ENCODE measurements at regions not wholly inside any gene's neighbourhood (a gene's known extent, or its start where the extent isn't known, plus 50 kb on each side); places are given as distances from the start of the nearest gene placed in this dataset.

GRCh38 chr16:49937886-49938285, 82.0 kb upstream of the ZNF423 start:
- Mint-ChIP-seq H3K9me3 (peaks cover 11% of the 10 kb centered on the region in 2 experiments), H3K36me3 (ENCODE audit: insufficient read depth in 1 of 3, low read depth in 3 of 3) (peaks cover 5 to 10% (median 9%) of the 10 kb centered on the region in 3 experiments; a peak in 6 of 7 replicates), H3K4me3 (no peak overlapping the region), H3K27me3 (ENCODE audit: low read depth) (peaks cover 19% of the 10 kb centered on the region), H3K4me1 (peaks cover 0 to 4% of the 10 kb centered on the region in 2 experiments; a peak in 1 of 4 replicates), H3K27ac (no peak overlapping the region)
- Histone ChIP-seq H2BK5ac (ENCODE audit: insufficient read length, low read length) (no peak overlapping the region), H3K18ac (ENCODE audit: insufficient read length, low read depth, low read length) (no peak overlapping the region), H4K5ac (ENCODE audit: insufficient read length, low read depth, low read length) (no peak overlapping the region), H2AK5ac (ENCODE audit: insufficient read length, low read length) (no peak overlapping the region), H3K23me2 (ENCODE audit: insufficient read length, low read depth, low read length, poor library complexity, severe bottlenecking) (no peaks in the 10 kb centered on the region), H3K23ac (ENCODE audit: insufficient read length, low read depth, low read length) (no peak overlapping the region), H4K20me1 (ENCODE audit: control insufficient read depth, insufficient read depth, insufficient read length) (no peaks in the 10 kb centered on the region), H2BK120ac (ENCODE audit: low read depth, low read length, poor library complexity, severe bottlenecking) (no peak overlapping the region), H3K4me2 (ENCODE audit: insufficient read depth, insufficient read length, low read length) (no peak overlapping the region), H3K27me3 (ENCODE audit: insufficient read depth, low read length) (no peaks in the 10 kb centered on the region), H2BK12ac (ENCODE audit: insufficient read length, low read depth, low read length) (no peak overlapping the region), H3K56ac (ENCODE audit: insufficient read length, low read depth, low read length) (no peak overlapping the region), H3K9ac (ENCODE audit: extremely low read depth, insufficient read length, low read length) (no peak overlapping the region), H3K14ac (ENCODE audit: insufficient read depth, low read length) (no peak overlapping the region), H3K79me2 (ENCODE audit: insufficient read depth, low read length) (no peaks in the 10 kb centered on the region), H2BK20ac (ENCODE audit: low read depth, low read length, poor library complexity, severe bottlenecking) (no peak overlapping the region), H3K4me1 (ENCODE audit: insufficient read depth, low read length) (no peaks in the 10 kb centered on the region), H3K27ac (ENCODE audit: insufficient read length, low read depth, low read length) (no peak overlapping the region), H4K8ac (replicated peaks; ENCODE audit: insufficient read length, low read depth, low read length) (no peak overlapping the region), H2BK15ac (ENCODE audit: low read depth, low read length) (no peak overlapping the region), H2AFZ (ENCODE audit: low read length) (no peak overlapping the region), H3K79me1 (ENCODE audit: insufficient read depth, low read depth, low read length, poor library complexity, severe bottlenecking) (no peaks in the 10 kb centered on the region), H3T11ph (ENCODE audit: low read length) (no peak overlapping the region), H3K4ac (ENCODE audit: low read depth, low read length) (no peak overlapping the region), H4K91ac (ENCODE audit: insufficient read length, low read depth, low read length) (no peak overlapping the region), H3K9me3 (ENCODE audit: control insufficient read depth, low read depth, low read length) (no peaks in the 10 kb centered on the region)
- no peak for DNase-seq
- TF ChIP-seq CTCF (conservative IDR thresholded peaks at IDR 0.05) = no peak
- no CpG with 5 or more reads among the region's 7 CpGs for WGBS (ENCODE audit: extremely low coverage, insufficient read length, low lambda C conversion rate)

Data from H9 (cell line).